PC-3 (cell line): ENCODE measurements at regions not wholly inside any gene's neighbourhood (a gene's known extent, or its start where the extent isn't known, plus 50 kb on each side); places are given as distances from the start of the nearest gene placed in this dataset.

Experiments
- ATAC-seq: fragments of 200-7000 bp; cut with Tn5 transposase; 2 replicates; pipeline ENCODE4 v1.9.1; 2020; ENCODE audit warnings: mild to moderate bottlenecking, moderate library complexity
- BruUV-seq: library from RNA; stranded (reverse); fragments of 400-500 nt; replicated peaks from 2 replicates; lab custom pipeline; 2021; lab: Mats Ljungman, UMichigan
- CTCF ChIA-PET: fragments of 300-600 bp; sonication (Branson Sonifier 250); formaldehyde crosslinking; loops from one replicate; lab custom pipeline; 2022; ENCODE audit warnings: antibody characterized with exemption; lab: Charles Lee
- POLR2A ChIA-PET: fragments of 300-600 bp; sonication (Branson Sonifier 250); formaldehyde crosslinking; loops from one replicate; lab custom pipeline; 2022; ENCODE audit warnings: antibody characterized with exemption; ENCODE audit not compliant: unreplicated experiment; lab: Charles Lee
- DNase-seq: peaks from one replicate; pipeline ENCODE4 v3.0.0-alpha.2; 2015
- H2AFZ ChIP-seq: fragments of 300-600 bp; sonication (generic); 2 replicates; pipeline ENCODE4 v1.6.0; 2016; ENCODE audit warnings: antibody characterized with exemption, low read length
- H3F3A ChIP-seq: fragments of 300-600 bp; sonication (generic); one replicate; pipeline ENCODE4 v1.6.0; 2017; ENCODE audit warnings: antibody characterized with exemption, low read length, control low read depth, mild to moderate bottlenecking; ENCODE audit not compliant: unreplicated experiment
- H3K27ac ChIP-seq: fragments of 300-600 bp; sonication (generic); 2 replicates; pipeline ENCODE4 v1.5.1; 2016; ENCODE audit warnings: mild to moderate bottlenecking, low read length
- H3K27me3 ChIP-seq: fragments of 300-600 bp; sonication (generic); 2 replicates; pipeline ENCODE4 v1.6.1; 2016; ENCODE audit warnings: low read length, mixed read lengths
- H3K36me3 ChIP-seq: fragments of 300-600 bp; sonication (generic); 2 replicates; pipeline ENCODE4 v1.6.1; 2016; ENCODE audit warnings: low read depth, mixed run types, low read length, mixed read lengths
- H3K4me1 ChIP-seq: fragments of 300-600 bp; sonication (generic); 2 replicates; pipeline ENCODE4 v1.5.1; 2016; ENCODE audit warnings: low read length; ENCODE audit not compliant: insufficient read depth
- H3K4me2 ChIP-seq: fragments of 300-600 bp; sonication (generic); 2 replicates; pipeline ENCODE4 v1.6.0; 2016; ENCODE audit warnings: low read length
- H3K4me3 ChIP-seq: fragments of 300-600 bp; sonication (generic); 2 replicates; pipeline ENCODE4 v1.5.1; 2016; ENCODE audit warnings: mild to moderate bottlenecking, low read length, mixed read lengths
- H3K79me2 ChIP-seq: fragments of 300-600 bp; sonication (generic); 2 replicates; pipeline ENCODE4 v1.6.1; 2017; ENCODE audit warnings: low read length, mixed read lengths
- H3K9ac ChIP-seq: fragments of 300-600 bp; sonication (generic); 2 replicates; pipeline ENCODE4 v1.6.0; 2016; ENCODE audit warnings: mild to moderate bottlenecking, low read length
- H3K9me2 ChIP-seq: fragments of 300-600 bp; sonication (generic); replicated peaks from 2 replicates; pipeline ENCODE4 v1.6.1; 2016; ENCODE audit warnings: mixed run types, low read length, mixed read lengths
- H3K9me3 ChIP-seq: fragments of 300-600 bp; sonication (generic); 2 replicates; pipeline ENCODE4 v1.6.1; 2016; ENCODE audit warnings: low read length, mixed read lengths
- H4K20me1 ChIP-seq: fragments of 300-600 bp; sonication (generic); 2 replicates; pipeline ENCODE4 v1.6.1; 2016; ENCODE audit warnings: low read length, mixed read lengths
- EZH2 ChIP-seq: fragments of 300-600 bp; sonication (generic); IDR thresholded peaks from one replicate; pipeline ENCODE4 v1.6.1; 2017; ENCODE audit warnings: antibody characterized with exemption, mild to moderate bottlenecking, low read length; ENCODE audit not compliant: unreplicated experiment
- EZH2phosphoT487 ChIP-seq: fragments of 300-600 bp; sonication (generic); IDR thresholded peaks from 2 replicates; pipeline ENCODE4 v1.6.1; 2018; ENCODE audit warnings: mild to moderate bottlenecking, antibody characterized with exemption, low read length, borderline replicate concordance
- intact Hi-C: fragments of 100-400 bp; cut with micrococcal nuclease; formaldehyde crosslinking; loops from 2 replicates; pipeline ENCODE4 v1.9.0; 2023
- TF ChIP-seq, protein P1 (sequence below): fragments of 300-600 bp; sonication (generic); conservative IDR thresholded peaks from 2 replicates; pipeline ENCODE4 v1.5.1; 2017; ENCODE audit warnings: antibody characterized with exemption, low read depth, mild to moderate bottlenecking, low read length

DNA sequence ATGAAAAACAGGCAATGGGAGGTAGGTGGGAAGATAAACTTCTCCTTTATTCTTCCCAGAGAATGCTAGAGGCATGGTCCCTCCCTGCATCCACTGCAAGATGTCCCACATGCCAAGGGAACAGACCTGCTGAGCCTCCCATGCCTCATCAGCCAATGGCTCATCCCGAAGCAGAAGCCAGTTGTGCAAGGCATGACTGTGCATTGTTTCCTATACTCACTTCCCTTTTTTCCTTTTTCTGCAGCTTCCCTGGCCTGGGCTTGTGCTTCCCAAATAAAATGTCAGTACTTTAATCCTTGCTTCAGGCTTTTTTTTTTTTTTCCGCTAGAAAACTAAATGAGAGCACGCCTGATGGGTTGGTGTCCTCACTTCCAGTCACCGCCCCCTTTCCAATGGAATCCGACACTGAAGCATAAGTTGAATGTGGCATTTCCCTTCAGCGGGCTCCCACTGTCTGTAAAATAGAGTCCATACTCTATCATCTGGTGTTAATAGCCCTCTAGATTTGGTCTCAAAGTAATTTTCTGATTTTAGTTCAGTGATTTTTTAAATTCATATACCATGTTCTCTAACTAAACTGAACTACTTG lies 239.0 kb upstream of the JADE1 start:
- DNase-seq (peak; percentile 33), ATAC-seq (no peak)
- no peaks in the 10 kb centered on the region for H3K36me3 ChIP-seq
- no peak overlapping the region for H3K4me2 ChIP-seq
- ChIA-PET CTCF (no interaction called here), POLR2A (no interaction called here)
- intact Hi-C loops = no loop called here
- H3K27me3 ChIP-seq = no peaks in the 10 kb centered on the region
- no peaks in the 10 kb centered on the region for H3K9me3 ChIP-seq
- no peak overlapping the region for H3K9ac ChIP-seq
- no TSS peak for BruUV-seq
- H3K4me3 ChIP-seq = no peak overlapping the region
- H3K9me2 ChIP-seq = no peaks in the 10 kb centered on the region
- H3F3A ChIP-seq = no peaks in the 10 kb centered on the region
- H2AFZ ChIP-seq = no peak overlapping the region
- H3K4me1 ChIP-seq = peaks cover 35% of the 10 kb centered on the region
- TF ChIP-seq, protein P1, sequence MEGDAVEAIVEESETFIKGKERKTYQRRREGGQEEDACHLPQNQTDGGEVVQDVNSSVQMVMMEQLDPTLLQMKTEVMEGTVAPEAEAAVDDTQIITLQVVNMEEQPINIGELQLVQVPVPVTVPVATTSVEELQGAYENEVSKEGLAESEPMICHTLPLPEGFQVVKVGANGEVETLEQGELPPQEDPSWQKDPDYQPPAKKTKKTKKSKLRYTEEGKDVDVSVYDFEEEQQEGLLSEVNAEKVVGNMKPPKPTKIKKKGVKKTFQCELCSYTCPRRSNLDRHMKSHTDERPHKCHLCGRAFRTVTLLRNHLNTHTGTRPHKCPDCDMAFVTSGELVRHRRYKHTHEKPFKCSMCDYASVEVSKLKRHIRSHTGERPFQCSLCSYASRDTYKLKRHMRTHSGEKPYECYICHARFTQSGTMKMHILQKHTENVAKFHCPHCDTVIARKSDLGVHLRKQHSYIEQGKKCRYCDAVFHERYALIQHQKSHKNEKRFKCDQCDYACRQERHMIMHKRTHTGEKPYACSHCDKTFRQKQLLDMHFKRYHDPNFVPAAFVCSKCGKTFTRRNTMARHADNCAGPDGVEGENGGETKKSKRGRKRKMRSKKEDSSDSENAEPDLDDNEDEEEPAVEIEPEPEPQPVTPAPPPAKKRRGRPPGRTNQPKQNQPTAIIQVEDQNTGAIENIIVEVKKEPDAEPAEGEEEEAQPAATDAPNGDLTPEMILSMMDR = no peak
- TF ChIP-seq EZH2 (no peak), EZH2phosphoT487 (no peak)
- no peaks in the 10 kb centered on the region for H4K20me1 ChIP-seq
- H3K79me2 ChIP-seq = no peaks in the 10 kb centered on the region
- no peak overlapping the region for H3K27ac ChIP-seq

DNA sequence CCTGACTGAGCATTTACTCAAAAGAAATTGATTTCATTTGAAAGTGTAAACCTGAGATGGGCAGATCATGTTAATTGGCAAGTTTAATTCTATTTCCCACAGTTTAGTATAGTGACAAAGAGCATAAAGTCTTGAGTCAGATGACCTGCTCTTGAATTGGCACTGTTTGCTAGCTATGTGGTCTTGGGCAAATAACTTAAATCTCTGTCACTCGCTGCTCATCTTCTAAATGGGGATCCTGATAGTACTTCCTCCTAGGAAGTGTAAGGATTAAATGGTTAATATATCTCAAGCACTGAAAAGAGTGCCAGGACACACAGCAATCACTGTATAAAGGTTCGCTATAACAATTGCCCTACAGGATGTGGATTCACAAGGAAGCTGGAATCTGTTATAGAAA lies 242.8 kb upstream of the JADE1 start:
- TF ChIP-seq EZH2 = no peak
- TF ChIP-seq EZH2phosphoT487 = no peak
- TF ChIP-seq, protein P1 = no peak
- no TSS peak for BruUV-seq
- Histone ChIP-seq H3F3A (no peaks in the 10 kb centered on the region), H3K27ac (no peak overlapping the region), H3K4me3 (no peak overlapping the region), H3K9ac (no peak overlapping the region), H3K36me3 (no peaks in the 10 kb centered on the region), H4K20me1 (no peaks in the 10 kb centered on the region), H3K27me3 (no peaks in the 10 kb centered on the region), H2AFZ (0 out of 2 replicates have a peak overlapping the region, but pooled peaks have one; percentile 9), H3K4me1 (peaks cover 20% of the 10 kb centered on the region), H3K9me3 (no peaks in the 10 kb centered on the region), H3K79me2 (no peaks in the 10 kb centered on the region), H3K4me2 (no peak overlapping the region), H3K9me2 (no peaks in the 10 kb centered on the region)
- CTCF ChIA-PET = interaction anchor here (0.5 kb wide), 2 partner anchors 54 to 210 kb away, joined by 3 read pairs; no protein-coding TSS in a partner anchor
- intact Hi-C loops = loop anchor here (5.0 to 10.0 kb wide), 3 partner anchors 114 to 372 kb away; no protein-coding TSS in a partner anchor
- POLR2A ChIA-PET = no interaction called here
- DNase-seq (peak; percentile 33), ATAC-seq (peak; percentile 58)

DNA sequence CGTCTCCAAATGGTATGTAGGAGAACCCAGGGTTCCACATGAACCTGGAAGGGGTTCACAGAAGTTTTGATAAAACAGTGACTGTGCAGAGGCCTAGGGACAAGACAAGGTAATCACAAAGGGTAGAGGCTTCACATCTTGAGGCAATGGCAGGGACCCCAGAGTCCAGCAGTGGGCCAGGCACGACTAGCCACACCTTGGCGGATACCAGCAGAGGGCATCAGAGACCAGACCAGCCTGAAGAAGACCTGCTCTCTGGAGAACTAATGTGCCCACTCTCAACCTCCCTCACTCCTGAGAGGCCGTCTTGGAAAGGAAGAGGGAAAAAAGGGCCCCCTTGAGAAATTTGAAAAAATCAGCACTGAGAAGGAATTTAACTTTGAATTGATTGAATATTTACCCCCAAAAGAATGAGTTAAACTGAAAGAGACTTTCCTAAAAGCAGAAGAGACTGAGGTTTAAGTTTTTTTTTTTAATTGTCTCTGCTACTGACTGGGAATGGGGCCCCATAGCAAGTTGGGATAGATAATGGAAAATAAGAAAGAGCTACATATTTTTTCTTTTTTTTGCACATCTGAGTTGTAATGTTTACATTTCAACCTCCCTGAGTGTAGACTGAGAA lies 243.8 kb upstream of the JADE1 start:
- H3K27ac ChIP-seq = no peak overlapping the region
- POLR2A ChIA-PET = interaction anchor here (0.5 to 0.7 kb wide), 2 partner anchors 20 to 244 kb away, joined by 3 to 8 read pairs; no protein-coding TSS in a partner anchor
- peaks cover 12% of the 10 kb centered on the region for H3K4me1 ChIP-seq
- no peaks in the 10 kb centered on the region for H3K27me3 ChIP-seq
- H3K9ac ChIP-seq = no peak overlapping the region
- BruUV-seq = no TSS peak
- no peak overlapping the region for H3K4me2 ChIP-seq
- H3K9me2 ChIP-seq = no peaks in the 10 kb centered on the region
- H3K4me3 ChIP-seq = no peak overlapping the region
- no peak overlapping the region for H2AFZ ChIP-seq
- no peaks in the 10 kb centered on the region for H3K36me3 ChIP-seq
- H3K9me3 ChIP-seq = no peaks in the 10 kb centered on the region
- CTCF ChIA-PET = no interaction called here
- intact Hi-C loops = loop anchor here (5.0 to 10.0 kb wide), 3 partner anchors 113 to 371 kb away; no protein-coding TSS in a partner anchor
- ATAC-seq (peak; percentile 71), DNase-seq (peak; percentile 46)
- H4K20me1 ChIP-seq = no peaks in the 10 kb centered on the region
- H3F3A ChIP-seq = no peaks in the 10 kb centered on the region
- TF ChIP-seq, protein P1 = peak; percentile 72
- no peak for TF ChIP-seq EZH2phosphoT487
- H3K79me2 ChIP-seq = no peaks in the 10 kb centered on the region
